Erythroblast (primary cell): ENCODE measurements at regions not wholly inside any gene's neighbourhood (a gene's known extent, or its start where the extent isn't known, plus 50 kb on each side); places are given as distances from the start of the nearest gene placed in this dataset.

Source experiments
- DNase-seq, 2 experiments: peaks; one replicate each; lab custom pipeline; 2025; lab: John Stamatoyannopoulos, UW
- GATA1 ChIP-seq: IDR thresholded peaks from 2 replicates; pipeline ENCODE4 v1.6.1; 2011; ENCODE audit warnings: low read depth, mild to moderate bottlenecking, control low read depth, low read length, moderate library complexity
- POLR2A ChIP-seq: IDR thresholded peaks from 2 replicates; pipeline ENCODE4 v1.6.1; 2011; ENCODE audit warnings: mild to moderate bottlenecking, low read length

DNA sequence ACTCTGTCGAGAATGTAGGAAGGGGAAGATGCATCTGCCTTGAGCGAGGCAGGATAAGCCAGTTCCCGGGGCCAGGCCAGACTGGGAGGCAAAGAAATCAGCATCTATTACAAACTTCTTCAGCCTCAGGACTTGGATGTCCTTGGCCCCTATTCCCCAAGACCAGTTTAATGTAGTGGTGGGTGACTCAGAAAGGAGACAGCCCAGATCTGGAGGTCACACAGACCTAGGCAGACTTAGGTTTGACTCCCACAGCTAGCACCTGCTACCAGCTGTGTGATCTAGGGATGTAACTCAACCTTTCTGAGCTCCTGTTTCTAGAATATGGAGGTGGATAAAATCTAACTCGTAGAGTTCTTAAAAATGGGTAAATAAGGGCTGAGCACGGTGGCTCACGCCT is 409.5 kb upstream of the PROK2 start:
- TF ChIP-seq POLR2A (no peak), GATA1 (no peak)
- no peak for DNase-seq

- DNase-seq = no peak
- no peak for TF ChIP-seq GATA1
- TF ChIP-seq POLR2A = no peak
These were observed 409.0 kb upstream of the PROK2 start for GRCh38 chr3:72193771-72194430.

DNA sequence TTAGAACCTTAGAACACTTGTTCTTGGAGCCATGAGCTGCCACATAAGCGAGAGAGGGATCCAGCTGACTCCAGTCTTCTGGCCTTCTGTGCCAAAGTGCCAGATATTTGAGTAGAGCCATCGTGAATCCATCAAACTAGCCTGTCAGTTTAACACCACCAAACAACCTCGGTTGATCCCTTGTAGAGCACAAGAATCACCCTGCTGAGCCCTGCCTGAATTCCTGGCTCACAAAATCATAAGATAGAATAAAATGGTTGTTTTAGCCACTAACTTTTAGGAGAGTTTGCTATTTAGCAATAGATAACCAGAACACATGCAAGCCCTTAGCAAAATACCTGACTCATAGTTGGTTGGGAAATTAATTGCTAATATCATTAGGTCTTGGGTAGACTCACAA is 407.6 kb upstream of the PROK2 start:
- no peak for DNase-seq
- TF ChIP-seq GATA1 (no peak), POLR2A (no peak)

GRCh38 chr3:72191209-72191960 is 406.4 kb upstream of the PROK2 start:
- TF ChIP-seq POLR2A (no peak), GATA1 (no peak)
- DNase-seq = no peak

GRCh38 chr3:72190050-72190449 is 405.1 kb upstream of the PROK2 start:
- DNase-seq = no peak
- TF ChIP-seq POLR2A (no peak), GATA1 (no peak)

- TF ChIP-seq POLR2A (no peak), GATA1 (no peak)
- DNase-seq = no peak
These were observed 404.4 kb upstream of the PROK2 start for GRCh38 chr3:72189339-72189738.

GRCh38 chr3:72188536-72188935 is 403.6 kb upstream of the PROK2 start:
- TF ChIP-seq POLR2A (no peak), GATA1 (no peak)
- no peak for DNase-seq

DNA sequence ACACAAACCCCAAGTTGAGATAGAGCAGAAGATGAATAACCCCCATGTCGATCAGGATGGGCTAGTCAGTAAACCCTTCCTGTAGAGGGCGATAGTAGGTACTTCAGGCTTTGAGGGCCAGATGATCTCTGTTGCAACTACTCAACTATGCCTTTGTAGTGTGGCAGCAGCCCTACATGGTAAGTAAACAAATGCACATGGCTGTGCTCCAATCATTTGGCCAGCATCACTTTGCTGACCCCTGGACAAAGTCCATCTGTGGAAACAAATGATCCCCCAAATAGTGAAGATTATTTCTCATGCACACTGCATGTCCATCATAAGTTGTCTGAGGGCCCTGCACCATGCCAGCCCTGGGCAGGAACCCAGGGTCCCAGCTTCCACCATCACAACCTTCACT is 402.2 kb upstream of the PROK2 start:
- TF ChIP-seq GATA1 = no peak
- no peak for TF ChIP-seq POLR2A
- DNase-seq = peak; percentile 56 to 63

DNA sequence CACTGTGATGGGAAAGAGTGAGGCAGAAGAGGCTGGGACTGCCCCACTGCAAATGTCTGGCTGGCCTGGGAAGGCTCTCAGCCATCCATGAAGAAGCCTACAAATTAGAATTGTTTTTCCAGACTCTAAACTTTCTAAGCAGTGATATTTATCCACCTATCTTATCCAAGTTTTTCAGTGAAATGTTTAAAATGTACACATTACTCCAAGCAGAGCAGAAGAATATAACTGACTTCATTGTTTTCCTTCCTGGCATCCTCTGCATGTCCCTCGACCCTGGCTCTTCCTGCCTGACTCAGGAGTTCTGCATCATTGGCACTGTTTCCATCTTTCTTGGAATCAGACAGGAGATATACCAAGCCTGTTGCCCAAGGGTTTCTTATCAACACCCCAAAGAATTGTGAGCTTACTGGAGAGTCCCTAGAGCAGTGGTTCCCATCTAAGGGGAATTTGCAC is 401.5 kb upstream of the PROK2 start:
- DNase-seq = peak in 1 of 2 experiments; percentile 39
- TF ChIP-seq GATA1 (no peak), POLR2A (no peak)

DNA sequence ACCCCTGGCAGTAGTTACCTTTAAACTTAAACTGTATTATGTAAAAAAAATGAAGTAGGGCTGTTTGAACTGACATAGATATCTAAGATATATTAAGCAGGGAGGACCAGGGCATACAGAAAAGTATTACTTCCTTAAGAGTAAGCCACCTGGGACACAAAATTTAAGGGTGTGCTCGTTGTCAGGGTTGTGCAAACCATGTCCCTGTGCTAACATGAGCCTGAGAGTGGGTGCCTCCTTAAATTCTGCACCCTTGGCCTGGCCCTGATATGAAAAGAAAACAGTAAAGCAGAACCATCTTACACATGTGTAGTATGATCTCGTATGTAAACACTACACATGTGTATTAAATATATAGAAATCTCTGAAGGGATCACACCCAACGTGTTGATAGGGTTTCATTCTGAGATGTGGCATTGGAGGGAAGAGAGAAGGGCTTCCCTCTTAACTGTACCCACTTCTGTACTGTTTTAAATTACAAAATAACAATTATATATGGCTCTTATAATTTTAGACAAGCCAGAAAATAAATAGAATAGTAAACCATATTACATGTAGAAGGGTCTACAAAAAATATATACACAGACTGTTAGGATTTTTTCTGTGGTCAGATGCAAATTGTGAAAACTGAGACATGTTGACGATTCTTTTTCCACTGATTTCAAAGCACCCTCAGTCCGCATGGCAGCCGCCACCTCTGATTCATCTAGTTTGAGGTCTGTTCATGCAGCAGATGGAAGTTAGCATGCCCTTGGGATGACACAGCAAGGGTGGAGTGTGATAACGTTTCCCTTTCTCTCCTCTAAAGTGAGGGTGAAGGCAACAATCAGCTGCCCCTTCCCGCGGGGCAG is 400.8 kb upstream of the PROK2 start:
- TF ChIP-seq GATA1 = no peak
- no peak for TF ChIP-seq POLR2A

DNA sequence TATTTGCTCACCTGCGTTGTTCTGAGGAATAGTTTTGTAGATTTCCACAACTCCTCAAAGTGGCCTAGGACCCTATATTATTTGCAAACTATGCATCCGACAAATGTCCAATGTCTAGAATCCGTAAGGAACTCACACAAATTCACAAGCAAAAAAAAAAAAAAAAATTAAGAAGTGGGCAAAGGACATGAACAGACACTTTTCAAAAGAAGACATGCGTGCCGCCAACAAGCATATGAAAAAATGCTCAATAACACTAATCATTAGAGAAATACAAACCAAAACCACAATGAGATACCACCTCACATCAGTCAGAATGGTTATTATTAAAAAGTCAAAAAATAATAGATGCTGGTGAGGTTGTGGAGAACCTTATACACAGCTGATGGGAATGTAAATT is 398.5 kb upstream of the PROK2 start:
- no peak for DNase-seq
- no peak for TF ChIP-seq GATA1
- TF ChIP-seq POLR2A = no peak

More for the DNA sequence above, 400.8 kb upstream of the PROK2 start:
- DNase-seq = peak; percentile 72 to 76

DNA sequence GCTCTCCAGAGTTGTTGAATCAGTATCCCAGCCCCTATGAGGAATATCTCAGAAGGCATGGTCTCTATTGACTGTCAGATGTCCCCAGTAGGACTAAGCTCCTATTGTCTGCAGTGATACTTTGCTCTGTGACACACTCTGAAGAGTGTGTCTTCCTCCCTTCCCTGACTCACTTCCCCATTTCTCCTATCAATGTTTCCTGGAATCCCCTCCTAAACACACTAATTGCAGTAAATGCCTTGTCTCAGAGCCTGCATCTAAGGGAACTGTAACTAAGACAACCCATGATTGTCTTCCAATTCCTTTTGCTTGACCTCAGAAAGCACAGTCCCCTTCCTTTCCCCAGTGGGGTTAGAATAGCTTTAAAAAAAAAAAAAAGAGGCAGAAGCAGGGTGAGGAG is 397.3 kb upstream of the PROK2 start:
- no peak for DNase-seq
- TF ChIP-seq GATA1 (no peak), POLR2A (no peak)

GRCh38 chr3:72181251-72181650 is 396.3 kb upstream of the PROK2 start:
- DNase-seq = no peak
- TF ChIP-seq GATA1 = no peak
- no peak for TF ChIP-seq POLR2A
